Neural crest cell (in vitro differentiated cells): ENCODE measurements at regions not wholly inside any gene's neighbourhood (a gene's known extent, or its start where the extent isn't known, plus 50 kb on each side); places are given as distances from the start of the nearest gene placed in this dataset.

ENCODE experiments used
- DNase-seq: peaks from one replicate; pipeline ENCODE4 v3.0.0; 2021; ENCODE audit warnings: low read depth, mixed read lengths, low spot score
- H3K27ac Mint-ChIP-seq: one replicate; pipeline ENCODE4 v1.8.0; 2021; ENCODE audit warnings: mild to moderate bottlenecking, mixed read lengths; ENCODE audit not compliant: unreplicated experiment
- H3K27me3 Mint-ChIP-seq: 2 replicates; pipeline ENCODE4 v1.8.0; 2021; ENCODE audit warnings: low read depth, mild to moderate bottlenecking, mixed read lengths
- H3K36me3 Mint-ChIP-seq: 2 replicates; pipeline ENCODE4 v1.8.0; 2021; ENCODE audit warnings: low read depth, mild to moderate bottlenecking, mixed read lengths
- H3K4me1 Mint-ChIP-seq: 2 replicates; pipeline ENCODE4 v1.8.0; 2021; ENCODE audit warnings: mixed read lengths
- H3K4me3 Mint-ChIP-seq: one replicate; pipeline ENCODE4 v1.8.0; 2021; ENCODE audit warnings: mild to moderate bottlenecking, mixed read lengths
- H3K9me3 Mint-ChIP-seq: 2 replicates; pipeline ENCODE4 v1.8.0; 2021; ENCODE audit warnings: mixed read lengths
- CTCF ChIP-seq: fragments of 200-600 bp; sonication (generic); conservative IDR thresholded peaks from 2 replicates; pipeline ENCODE4 v1.5.0; 2021; ENCODE audit warnings: antibody characterized with exemption, mild to moderate bottlenecking

GRCh38 chr4:64503416-64503815, 94.2 kb upstream of the TECRL start:
- H3K4me1 Mint-ChIP-seq: no peaks in the 10 kb centered on the region

GRCh38 chr4:64497491-64497890, 88.2 kb upstream of the TECRL start:
- Mint-ChIP-seq H3K9me3 (no peaks in the 10 kb centered on the region), H3K4me3 (no peak overlapping the region), H3K36me3 (no peaks in the 10 kb centered on the region), H3K27ac (no peak overlapping the region), H3K27me3 (no peaks in the 10 kb centered on the region), H3K4me1 (no peaks in the 10 kb centered on the region)
- TF ChIP-seq CTCF: no peak
- no peak for DNase-seq

More at GRCh38 chr4:64503416-64503815, 94.2 kb upstream of the TECRL start:
- H3K36me3 Mint-ChIP-seq: no peaks in the 10 kb centered on the region
- no peaks in the 10 kb centered on the region for H3K9me3 Mint-ChIP-seq
- no peaks in the 10 kb centered on the region for H3K27me3 Mint-ChIP-seq
- no peak overlapping the region for H3K27ac Mint-ChIP-seq
- DNase-seq: no peak
- TF ChIP-seq CTCF: no peak
- H3K4me3 Mint-ChIP-seq: no peak overlapping the region

- TF ChIP-seq CTCF: no peak
- H3K4me3 Mint-ChIP-seq: no peak overlapping the region
- H3K27me3 Mint-ChIP-seq: no peaks in the 10 kb centered on the region
- no peaks in the 10 kb centered on the region for H3K4me1 Mint-ChIP-seq
- H3K27ac Mint-ChIP-seq: no peak overlapping the region
- no peaks in the 10 kb centered on the region for H3K9me3 Mint-ChIP-seq
- no peaks in the 10 kb centered on the region for H3K36me3 Mint-ChIP-seq
- DNase-seq: no peak
Measured at GRCh38 chr4:64495946-64496345, 86.7 kb upstream of the TECRL start.

- Mint-ChIP-seq H3K27me3 (no peaks in the 10 kb centered on the region), H3K36me3 (no peaks in the 10 kb centered on the region), H3K9me3 (no peaks in the 10 kb centered on the region), H3K4me1 (peaks cover 6% of the 10 kb centered on the region), H3K4me3 (no peak overlapping the region), H3K27ac (no peak overlapping the region)
- DNase-seq: no peak
- no peak for TF ChIP-seq CTCF
Measured at GRCh38 chr4:64489628-64490027, 80.4 kb upstream of the TECRL start.

- DNase-seq: no peak
- Mint-ChIP-seq H3K4me3 (no peak overlapping the region), H3K9me3 (peaks cover 6% of the 10 kb centered on the region), H3K27me3 (no peaks in the 10 kb centered on the region), H3K4me1 (no peaks in the 10 kb centered on the region), H3K27ac (no peak overlapping the region), H3K36me3 (no peaks in the 10 kb centered on the region)
- no peak for TF ChIP-seq CTCF
Measured at GRCh38 chr4:64479338-64479737, 70.1 kb upstream of the TECRL start.

GRCh38 chr4:64477127-64477526, 67.9 kb upstream of the TECRL start:
- H3K36me3 Mint-ChIP-seq: no peaks in the 10 kb centered on the region
- no peak overlapping the region for H3K4me3 Mint-ChIP-seq
- DNase-seq: no peak
- H3K9me3 Mint-ChIP-seq: peaks cover 6% of the 10 kb centered on the region
- no peak overlapping the region for H3K27ac Mint-ChIP-seq
- no peaks in the 10 kb centered on the region for H3K4me1 Mint-ChIP-seq
- H3K27me3 Mint-ChIP-seq: no peaks in the 10 kb centered on the region
- TF ChIP-seq CTCF: no peak
